Activated CD8-positive, alpha-beta memory T cell treated with anti-CD3 and anti-CD28 coated beads for 36 hours (primary cell): ENCODE measurements at regions not wholly inside any gene's neighbourhood (a gene's known extent, or its start where the extent isn't known, plus 50 kb on each side); places are given as distances from the start of the nearest gene placed in this dataset.
"Not testable (repeated sequence)": the region's sequence is repeated elsewhere in the genome, so short reads cannot be mapped to it uniquely, and the experiment has no call there.

ENCODE experiments used
- CTCF ChIA-PET: fragments of 350-600 bp; sonication (Branson Sonifier 250); formaldehyde crosslinking; loops from one replicate; lab custom pipeline; 2021; ENCODE audit warnings: antibody characterized with exemption; lab: Charles Lee
- POLR2A ChIA-PET: fragments of 350-600 bp; sonication (Branson Sonifier 250); formaldehyde crosslinking; loops from one replicate; lab custom pipeline; 2021; ENCODE audit warnings: antibody characterized with exemption; lab: Charles Lee

- CTCF ChIA-PET, POLR2A ChIA-PET: not testable (repeated sequence)
Measured at GRCh38 chr16:22572331-22573224, 61.9 kb downstream of the NPIPB5 start.

- POLR2A ChIA-PET, result not testable (repeated sequence)
Measured at GRCh38 chr16:22573225-22573530, 62.5 kb downstream of the NPIPB5 start.

GRCh38 chr16:22576506-22576905, 65.8 kb downstream of the NPIPB5 start:
- CTCF ChIA-PET, POLR2A ChIA-PET: not testable (repeated sequence)

More at GRCh38 chr16:22573225-22573530, 62.5 kb downstream of the NPIPB5 start:
- CTCF ChIA-PET, result not testable (repeated sequence)

- POLR2A ChIA-PET, CTCF ChIA-PET: not testable (repeated sequence)
Measured at GRCh38 chr16:22583195-22583594, 72.5 kb downstream of the NPIPB5 start.

GRCh38 chr16:22584459-22584858, 73.8 kb downstream of the NPIPB5 start:
- CTCF ChIA-PET, POLR2A ChIA-PET: not testable (repeated sequence)

- CTCF ChIA-PET, POLR2A ChIA-PET: not testable (repeated sequence)
Measured at GRCh38 chr16:22584941-22585340, 74.2 kb downstream of the NPIPB5 start.

GRCh38 chr16:22585431-22585830, 74.7 kb downstream of the NPIPB5 start:
- POLR2A ChIA-PET, CTCF ChIA-PET: not testable (repeated sequence)

- CTCF ChIA-PET, POLR2A ChIA-PET: not testable (repeated sequence)
Measured at GRCh38 chr16:22586732-22587131, 76.0 kb downstream of the NPIPB5 start.

GRCh38 chr16:22589757-22590156, 79.1 kb downstream of the NPIPB5 start:
- POLR2A ChIA-PET, CTCF ChIA-PET: not testable (repeated sequence)

- POLR2A ChIA-PET, CTCF ChIA-PET: not testable (repeated sequence)
Measured at GRCh38 chr16:22596445-22597045, 85.9 kb downstream of the NPIPB5 start.

- POLR2A ChIA-PET, CTCF ChIA-PET: not testable (repeated sequence)
Measured at GRCh38 chr16:22603744-22604143, 93.1 kb downstream of the NPIPB5 start.

- CTCF ChIA-PET, POLR2A ChIA-PET: not testable (repeated sequence)
Measured at GRCh38 chr16:22606619-22607018, 95.9 kb downstream of the NPIPB5 start.

GRCh38 chr16:22609798-22610197, 99.1 kb downstream of the NPIPB5 start:
- CTCF ChIA-PET, POLR2A ChIA-PET: not testable (repeated sequence)

GRCh38 chr16:22611128-22611527, 100.4 kb downstream of the NPIPB5 start:
- CTCF ChIA-PET, POLR2A ChIA-PET: not testable (repeated sequence)

- POLR2A ChIA-PET, result interaction anchor here (0.7 kb wide), 1 partner anchor 26 kb away, joined by 3 read pairs; no protein-coding TSS in a partner anchor
Measured at GRCh38 chr16:22614271-22614947, 103.7 kb downstream of the NPIPB5 start.

GRCh38 chr16:22618842-22619241, 108.2 kb downstream of the NPIPB5 start:
- CTCF ChIA-PET, result no interaction called here
- POLR2A ChIA-PET, result no interaction called here

More at GRCh38 chr16:22614271-22614947, 103.7 kb downstream of the NPIPB5 start:
- CTCF ChIA-PET, result no interaction called here

GRCh38 chr16:22621586-22622155, 111.0 kb downstream of the NPIPB5 start:
- ChIA-PET POLR2A (no interaction called here), CTCF (no interaction called here)

- ChIA-PET CTCF (interaction anchor here (0.5 kb wide), 1 partner anchor 433 kb away, joined by 3 read pairs; no protein-coding TSS in a partner anchor), POLR2A (no interaction called here)
Measured at GRCh38 chr16:22622703-22623102, 112.0 kb downstream of the NPIPB5 start.

GRCh38 chr16:22623351-22623781, 112.7 kb downstream of the NPIPB5 start:
- CTCF ChIA-PET, result no interaction called here

More at GRCh38 chr16:22623351-22623781, 112.7 kb downstream of the NPIPB5 start:
- POLR2A ChIA-PET, result no interaction called here
